AG09319 (cell line): ENCODE measurements at regions not wholly inside any gene's neighbourhood (a gene's known extent, or its start where the extent isn't known, plus 50 kb on each side); places are given as distances from the start of the nearest gene placed in this dataset.

ENCODE experiments used
- DNase-seq: peaks from one replicate; pipeline ENCODE4 v3.0.0-alpha.2; 2010; ENCODE audit warnings: low read depth; ENCODE audit errors: extremely low read depth
- TF ChIP-seq, protein P1 (sequence below): IDR thresholded peaks from 2 replicates; pipeline ENCODE4 v1.5.1; 2011; ENCODE audit warnings: low read depth, mild to moderate bottlenecking, inconsistent platforms, low read length, moderate library complexity

DNA sequence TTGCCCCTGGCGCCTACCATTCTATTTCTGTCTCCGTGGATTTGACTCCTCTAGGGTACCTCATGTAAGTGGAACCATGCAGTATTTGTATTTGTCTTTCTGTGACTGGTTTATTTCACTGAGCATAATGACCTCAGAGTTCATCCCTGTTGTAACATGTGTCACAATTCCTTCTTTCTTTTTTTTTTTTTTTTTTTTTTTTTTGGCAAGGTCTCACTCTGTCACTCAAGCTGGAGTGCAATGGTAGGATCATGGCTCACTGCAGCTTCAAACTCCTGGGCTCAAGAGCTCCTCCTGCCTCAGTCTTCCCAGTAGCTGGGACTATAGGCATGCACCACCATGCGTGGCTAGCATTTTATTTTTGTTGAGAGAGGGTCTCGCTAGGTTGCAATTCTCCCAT is 74.0 kb upstream of the SEPTIN5 start:
- TF ChIP-seq, protein P1, sequence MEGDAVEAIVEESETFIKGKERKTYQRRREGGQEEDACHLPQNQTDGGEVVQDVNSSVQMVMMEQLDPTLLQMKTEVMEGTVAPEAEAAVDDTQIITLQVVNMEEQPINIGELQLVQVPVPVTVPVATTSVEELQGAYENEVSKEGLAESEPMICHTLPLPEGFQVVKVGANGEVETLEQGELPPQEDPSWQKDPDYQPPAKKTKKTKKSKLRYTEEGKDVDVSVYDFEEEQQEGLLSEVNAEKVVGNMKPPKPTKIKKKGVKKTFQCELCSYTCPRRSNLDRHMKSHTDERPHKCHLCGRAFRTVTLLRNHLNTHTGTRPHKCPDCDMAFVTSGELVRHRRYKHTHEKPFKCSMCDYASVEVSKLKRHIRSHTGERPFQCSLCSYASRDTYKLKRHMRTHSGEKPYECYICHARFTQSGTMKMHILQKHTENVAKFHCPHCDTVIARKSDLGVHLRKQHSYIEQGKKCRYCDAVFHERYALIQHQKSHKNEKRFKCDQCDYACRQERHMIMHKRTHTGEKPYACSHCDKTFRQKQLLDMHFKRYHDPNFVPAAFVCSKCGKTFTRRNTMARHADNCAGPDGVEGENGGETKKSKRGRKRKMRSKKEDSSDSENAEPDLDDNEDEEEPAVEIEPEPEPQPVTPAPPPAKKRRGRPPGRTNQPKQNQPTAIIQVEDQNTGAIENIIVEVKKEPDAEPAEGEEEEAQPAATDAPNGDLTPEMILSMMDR = no peak

DNA sequence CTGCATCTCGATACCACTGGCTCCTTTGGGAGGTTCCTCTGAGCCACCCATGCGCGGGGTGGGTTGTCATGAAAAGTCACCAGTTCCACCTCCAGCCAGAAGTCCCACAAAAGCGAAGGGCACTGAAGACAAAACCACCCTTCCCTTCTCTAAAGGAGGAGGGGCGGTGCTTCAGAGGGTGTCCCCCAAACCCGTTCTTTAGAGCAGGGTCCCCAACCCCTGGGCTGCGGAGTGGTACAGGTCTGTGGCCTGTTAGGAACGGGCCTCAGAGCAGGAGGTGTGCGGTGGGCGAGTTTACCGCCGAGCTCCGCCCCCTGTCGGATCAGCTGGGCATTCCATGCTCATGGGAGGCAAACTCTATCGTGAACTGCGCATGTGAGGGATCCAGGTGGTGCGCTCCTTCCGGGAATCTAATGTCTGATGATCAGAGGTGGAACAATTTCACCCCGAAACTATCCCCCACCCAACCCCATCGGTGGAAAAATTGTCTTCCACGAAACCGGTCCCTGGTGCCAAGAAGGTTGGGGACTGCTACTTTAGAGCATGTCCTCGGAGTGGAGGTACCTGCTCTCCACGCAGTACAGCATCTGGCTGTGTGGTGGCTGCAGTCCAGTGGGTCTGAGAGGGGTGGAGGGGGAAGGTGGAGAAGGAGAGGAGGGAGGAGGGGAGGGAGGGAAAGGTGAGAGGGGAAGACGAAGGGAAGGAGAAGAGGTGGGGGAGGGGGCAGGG is 72.9 kb upstream of the SEPTIN5 start:
- DNase-seq = no peak

More for the DNA sequence above, 74.0 kb upstream of the SEPTIN5 start:
- no peak for DNase-seq

DNA sequence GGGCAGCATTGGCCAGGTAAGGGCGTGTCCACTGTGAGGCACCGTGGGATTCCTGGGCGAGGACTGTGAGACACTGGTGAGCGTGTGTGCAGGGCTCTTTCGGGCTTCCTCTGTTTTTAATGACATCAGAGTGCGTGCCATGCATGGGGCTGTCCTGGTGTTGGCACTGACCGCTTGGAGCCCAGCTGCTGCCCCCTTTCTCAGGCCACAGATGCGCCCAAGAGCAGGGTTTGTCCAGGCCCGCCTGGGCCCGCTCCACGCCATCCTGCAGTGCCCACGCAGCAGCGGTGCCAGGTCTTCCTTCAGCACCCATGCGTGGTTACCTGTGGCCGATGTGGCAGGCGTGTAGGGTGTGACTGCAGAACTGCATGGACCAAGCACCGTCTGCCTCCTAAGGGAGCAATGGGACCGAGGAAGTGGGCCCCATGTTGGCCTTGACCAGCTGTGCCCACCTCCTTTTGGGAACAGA is 72.3 kb upstream of the SEPTIN5 start:
- TF ChIP-seq, protein P1 = no peak

More for the DNA sequence above, 72.9 kb upstream of the SEPTIN5 start:
- TF ChIP-seq, protein P1 = peak; percentile 7

DNA sequence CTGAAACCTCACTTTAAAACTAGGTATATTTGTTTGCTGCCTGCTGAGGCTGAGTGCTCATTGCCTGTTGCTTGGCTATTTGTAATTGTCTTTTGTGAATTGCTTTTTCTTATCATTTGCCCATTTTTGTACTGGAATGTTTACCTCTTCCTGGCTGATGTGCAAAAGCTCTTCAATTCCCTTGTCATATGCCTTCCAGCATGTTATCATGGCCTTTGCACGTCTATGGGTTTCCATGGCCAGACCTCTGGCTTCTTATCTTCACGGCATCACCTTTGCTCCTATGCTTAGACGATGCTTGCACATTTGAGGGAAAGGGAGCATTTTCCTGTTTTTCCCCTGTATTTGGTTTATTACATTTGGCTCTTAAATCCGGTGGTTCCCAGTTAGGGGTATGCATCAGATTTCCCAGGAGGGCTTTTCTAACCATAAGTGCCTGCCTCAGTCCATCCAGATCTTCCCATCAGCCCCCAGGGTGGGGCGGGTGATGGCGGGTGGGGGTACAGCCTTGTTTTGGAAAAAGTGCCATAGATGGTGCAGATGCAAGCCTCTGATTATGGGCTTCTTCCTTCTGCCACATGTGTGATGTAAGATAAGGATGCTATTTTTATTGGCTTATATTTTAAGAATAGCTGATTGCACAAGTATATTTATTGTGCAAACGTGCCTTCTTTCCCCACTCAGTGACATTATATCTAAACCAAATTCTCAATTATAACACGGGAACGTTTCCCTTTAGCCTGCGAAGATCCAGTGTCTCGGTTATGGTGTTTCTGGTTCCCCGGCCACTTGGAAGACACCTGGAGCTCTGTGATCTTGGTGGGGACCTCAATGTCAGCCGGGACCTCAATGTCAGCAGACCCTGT is 70.6 kb upstream of the SEPTIN5 start:
- no peak for DNase-seq
- TF ChIP-seq, protein P1 = no peak

More for the DNA sequence above, 72.3 kb upstream of the SEPTIN5 start:
- no peak for DNase-seq

DNA sequence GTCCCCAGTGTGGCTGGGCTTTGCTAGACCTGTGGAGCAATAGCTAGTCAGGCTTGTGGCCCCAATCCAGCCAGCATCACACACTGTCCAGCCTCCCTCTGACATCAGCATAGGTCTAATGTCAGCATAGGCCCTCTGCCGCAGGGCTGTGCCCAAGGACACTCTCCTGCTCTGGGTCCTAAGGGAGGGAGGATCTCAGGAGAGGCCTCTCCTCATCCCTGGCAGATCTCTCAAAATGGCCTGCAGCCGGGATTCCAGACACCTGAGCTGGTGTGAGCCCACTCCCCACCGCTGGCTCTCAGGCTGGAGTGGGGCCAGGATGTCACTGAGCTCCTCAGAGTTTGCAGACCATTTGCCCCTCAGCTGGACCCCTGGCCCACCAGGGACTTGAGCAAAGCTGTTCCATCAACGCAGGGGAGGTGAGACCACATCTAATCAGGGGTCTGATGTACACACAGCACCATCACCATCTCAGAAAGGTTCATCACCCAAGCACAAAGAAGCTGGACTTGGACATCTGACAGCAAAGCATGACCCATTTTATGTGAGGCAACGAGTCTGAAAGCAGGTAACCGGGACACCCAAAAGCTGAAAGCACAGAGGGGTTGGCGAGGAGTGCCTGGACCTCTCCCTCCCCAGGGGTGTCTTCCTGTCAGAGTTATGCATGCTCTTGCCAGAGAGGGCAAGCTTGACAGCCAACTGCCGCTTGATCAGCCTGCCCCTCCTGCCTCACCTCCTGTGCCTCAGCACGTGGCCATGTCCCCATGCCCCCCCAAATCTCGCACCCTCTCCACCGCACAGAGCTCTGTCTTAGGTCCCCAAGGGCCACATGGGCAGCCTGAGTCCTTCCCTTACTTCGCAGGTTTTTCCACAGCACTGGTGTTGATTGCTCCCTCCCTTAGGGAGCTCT is 69.7 kb upstream of the SEPTIN5 start:
- TF ChIP-seq, protein P1 = no peak
- DNase-seq = no peak

DNA sequence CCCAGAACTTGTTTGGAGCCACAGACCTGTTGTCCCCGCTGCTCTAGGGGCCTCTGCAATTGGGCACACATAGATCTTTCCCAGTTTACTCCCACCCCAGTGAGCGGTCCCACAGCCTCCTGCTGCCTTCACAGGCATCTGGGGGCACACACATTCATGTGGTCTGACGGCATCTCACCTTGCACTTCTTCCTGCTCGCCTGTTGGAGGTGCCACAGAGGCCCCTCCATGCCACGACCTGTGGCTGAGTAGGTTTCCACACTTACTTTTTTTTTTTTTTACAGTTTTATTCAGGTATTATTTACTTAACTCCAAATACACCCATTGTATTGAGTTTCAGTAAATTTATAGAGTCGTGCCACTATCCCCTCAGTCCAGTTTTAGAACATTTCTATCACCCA is 68.9 kb upstream of the SEPTIN5 start:
- DNase-seq = no peak
- TF ChIP-seq, protein P1 = no peak
